ENCODE measurements at regions not wholly inside any gene's neighbourhood (a gene's known extent, or its start where the extent isn't known, plus 50 kb on each side); places are given as distances from the start of the nearest gene placed in this dataset.
A peak's percentile ranks its signal among the peaks of the same experiment; 100 is the strongest.
"Not testable (repeated sequence)": the region's sequence is repeated elsewhere in the genome, so short reads cannot be mapped to it uniquely, and the experiment has no call there.

DNA sequence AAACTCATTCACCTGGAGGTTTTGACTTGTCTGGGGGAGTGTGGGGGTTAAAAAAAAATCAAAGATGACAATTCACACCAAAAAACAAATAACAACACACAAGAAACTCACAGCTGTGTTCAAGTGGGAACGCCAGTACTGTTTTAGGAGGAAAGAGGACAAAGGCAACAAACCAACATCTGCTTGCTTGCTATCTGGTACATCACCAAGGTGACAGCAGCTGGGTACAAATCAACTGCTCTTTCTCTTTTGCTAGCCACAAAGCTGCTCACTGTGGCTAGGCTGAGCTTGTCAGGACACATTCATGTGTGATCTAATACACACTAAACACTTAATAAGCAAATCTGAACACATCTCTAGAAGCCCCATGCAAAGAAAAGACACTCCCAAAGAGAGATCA, 128.0 kb upstream of the RAP1B start:
- peaks cover 23% of the 10 kb centered on the region for H3K36me3 Mint-ChIP-seq
- no peak overlapping the region for H3K4me3 Mint-ChIP-seq
- no peaks in the 10 kb centered on the region for H3K27me3 Mint-ChIP-seq
- DNase-seq = peak; percentile 41
- H3K4me1 Mint-ChIP-seq = peaks cover 55% of the 10 kb centered on the region
- H3K9me3 Mint-ChIP-seq = peaks cover 10% of the 10 kb centered on the region
- CTCF ChIA-PET = interaction anchor here (1.0 kb wide), 1 partner anchor 10 kb away, joined by 3 read pairs; no protein-coding TSS in a partner anchor
- peak overlapping the region; percentile 69 for H3K27ac Mint-ChIP-seq

DNA sequence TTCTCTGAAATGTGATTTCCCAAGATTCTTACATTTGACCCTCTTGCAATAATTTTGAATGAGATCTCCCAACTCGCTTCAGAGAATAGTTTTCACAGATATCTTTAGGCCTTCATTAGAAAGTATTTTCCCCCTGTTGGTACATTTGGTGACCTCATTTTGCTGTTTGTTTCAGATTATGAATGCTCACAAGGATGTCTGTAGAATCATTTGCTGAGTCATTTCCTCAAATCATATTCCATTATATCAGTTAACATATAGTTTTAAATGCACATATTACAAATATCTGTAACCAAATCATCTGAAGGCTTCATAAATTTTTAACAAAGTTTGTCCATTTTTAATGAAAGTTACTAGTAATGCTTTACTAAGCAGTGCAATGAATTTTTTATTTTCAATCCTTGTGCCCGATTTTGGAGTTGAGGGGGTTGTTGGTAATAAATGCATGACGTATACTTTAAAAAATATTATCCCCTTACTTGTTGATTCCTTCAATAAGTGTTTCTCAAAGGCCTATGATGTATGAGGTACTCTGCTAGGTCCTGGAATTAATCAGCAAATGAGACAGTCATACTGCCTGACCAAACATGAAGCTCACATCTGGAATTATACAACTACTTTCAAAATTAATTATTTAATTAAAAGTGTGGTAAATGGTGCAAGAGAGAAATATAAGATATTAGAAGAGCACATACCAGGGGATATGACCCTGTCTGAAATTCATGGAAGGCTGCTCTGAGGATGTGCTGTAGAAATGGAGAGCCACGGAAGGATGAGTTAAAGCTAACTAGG, 126.9 kb upstream of the RAP1B start:
- DNase-seq = no peak
- Mint-ChIP-seq H3K9me3 (peaks cover 10% of the 10 kb centered on the region), H3K4me3 (no peak overlapping the region), H3K27ac (no peak overlapping the region), H3K27me3 (no peaks in the 10 kb centered on the region), H3K36me3 (peaks cover 22% of the 10 kb centered on the region), H3K4me1 (peaks cover 48% of the 10 kb centered on the region)
- CTCF ChIA-PET = no interaction called here

DNA sequence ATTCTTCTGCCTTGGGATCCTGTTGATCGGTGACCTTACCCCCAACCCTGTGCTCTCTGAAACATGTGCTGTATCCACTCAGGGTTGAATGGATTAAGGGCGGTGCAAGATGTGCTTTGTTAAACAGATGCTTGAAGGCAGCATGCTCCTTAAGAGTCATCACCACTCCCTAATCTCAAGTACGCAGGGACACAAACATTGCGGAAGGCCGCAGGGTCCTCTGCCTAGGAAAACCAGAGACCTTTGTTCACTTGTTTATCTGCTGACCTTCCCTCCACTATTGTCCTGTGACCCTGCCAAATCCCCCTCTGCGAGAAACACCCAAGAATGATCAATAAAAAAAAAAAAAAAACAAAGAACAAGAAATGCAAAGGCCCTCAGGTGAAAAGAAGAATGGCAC, 126.1 kb upstream of the RAP1B start:
- H3K4me1 Mint-ChIP-seq = peaks cover 42% of the 10 kb centered on the region
- H3K27ac Mint-ChIP-seq, DNase-seq, H3K9me3 Mint-ChIP-seq, H3K27me3 Mint-ChIP-seq, CTCF ChIA-PET, H3K4me3 Mint-ChIP-seq: not testable (repeated sequence)
- H3K36me3 Mint-ChIP-seq = peaks cover 16% of the 10 kb centered on the region

DNA sequence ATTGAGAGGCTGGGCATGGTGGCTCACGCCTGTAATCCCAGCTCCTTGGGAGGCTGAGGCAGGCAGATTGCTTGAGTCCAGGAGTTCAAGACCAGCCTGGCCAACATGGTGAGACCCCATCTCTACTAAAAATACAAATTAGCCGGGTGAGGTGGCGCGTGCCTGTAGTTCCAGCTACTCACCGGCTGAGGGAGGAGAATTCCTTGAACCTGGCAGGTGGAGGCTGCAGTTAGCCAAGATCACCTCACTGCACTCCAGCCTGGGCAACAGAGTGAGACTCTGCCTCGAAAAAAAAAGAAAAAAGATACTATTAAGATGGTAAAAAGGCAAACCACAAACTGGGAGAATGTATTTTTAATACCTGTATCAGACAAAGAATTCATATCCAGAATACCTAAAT, 124.2 kb upstream of the RAP1B start:
- H3K9me3 Mint-ChIP-seq, DNase-seq, H3K27ac Mint-ChIP-seq, H3K36me3 Mint-ChIP-seq, H3K27me3 Mint-ChIP-seq, H3K4me3 Mint-ChIP-seq: not testable (repeated sequence)
- H3K4me1 Mint-ChIP-seq = peaks cover 38% of the 10 kb centered on the region
- CTCF ChIA-PET = interaction anchor here (0.7 kb wide), 1 partner anchor 24 kb away, joined by 3 read pairs; no protein-coding TSS in a partner anchor

DNA sequence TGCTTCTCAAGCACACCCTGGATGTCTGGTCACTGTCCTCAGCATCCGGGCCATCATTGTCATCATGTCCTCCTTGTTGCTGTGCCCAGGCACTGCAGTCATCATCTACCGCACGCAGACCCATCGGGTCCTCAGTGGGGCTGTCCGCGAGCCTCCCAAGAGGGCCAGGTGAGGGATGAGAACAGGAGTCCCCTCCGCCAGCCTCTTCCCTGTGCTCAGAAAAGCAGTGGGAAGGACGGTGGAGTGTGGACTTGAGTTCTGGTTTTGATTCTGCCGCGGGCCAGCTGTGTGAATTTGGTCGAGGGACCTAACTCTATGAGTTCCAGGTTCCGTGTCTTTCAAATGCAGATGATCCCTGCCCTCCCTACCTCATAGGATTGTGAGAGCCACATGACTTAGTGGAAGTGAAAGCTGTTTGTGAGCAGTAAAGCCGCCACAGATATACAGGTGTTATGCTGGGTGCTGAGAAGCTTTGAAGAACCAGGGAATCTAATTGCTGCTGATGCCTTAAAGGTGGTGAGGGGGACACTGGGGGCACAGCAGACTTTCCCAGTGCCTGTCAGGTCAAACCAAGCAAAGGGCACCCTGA, 122.9 kb upstream of the RAP1B start:
- peaks cover 5% of the 10 kb centered on the region for H3K36me3 Mint-ChIP-seq
- peak overlapping the region; percentile 13 for H3K4me3 Mint-ChIP-seq
- H3K27ac Mint-ChIP-seq = no peak overlapping the region
- CTCF ChIA-PET = no interaction called here
- DNase-seq = no peak
- peaks cover 5% of the 10 kb centered on the region for H3K9me3 Mint-ChIP-seq
- H3K27me3 Mint-ChIP-seq = peaks cover 4% of the 10 kb centered on the region
- H3K4me1 Mint-ChIP-seq = peaks cover 27% of the 10 kb centered on the region

DNA sequence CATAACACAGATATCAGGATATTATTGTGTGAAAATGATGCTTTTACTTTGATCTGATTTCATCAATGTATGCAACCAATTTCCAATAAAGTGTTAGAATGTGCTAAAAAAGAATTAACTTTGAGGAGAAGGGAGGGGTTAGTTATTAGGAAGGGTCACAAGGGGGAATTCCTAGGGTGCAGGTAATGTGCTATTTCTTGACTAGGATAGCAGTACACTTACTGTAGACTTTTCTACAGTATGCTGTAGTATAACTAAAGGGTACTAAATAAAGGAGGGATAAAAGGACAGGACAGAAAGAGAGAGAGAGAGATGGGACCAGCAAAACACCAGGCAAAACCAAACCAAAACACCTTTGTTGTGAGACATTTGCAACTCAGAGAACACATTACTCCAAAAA, 121.4 kb upstream of the RAP1B start:
- peaks cover 4% of the 10 kb centered on the region for H3K9me3 Mint-ChIP-seq
- peaks cover 4% of the 10 kb centered on the region for H3K27me3 Mint-ChIP-seq
- peaks cover 12% of the 10 kb centered on the region for H3K4me1 Mint-ChIP-seq
- no peak overlapping the region for H3K27ac Mint-ChIP-seq
- H3K4me3 Mint-ChIP-seq = no peak overlapping the region
- no peak for DNase-seq
- CTCF ChIA-PET = no interaction called here
- H3K36me3 Mint-ChIP-seq = peaks cover 4% of the 10 kb centered on the region

DNA sequence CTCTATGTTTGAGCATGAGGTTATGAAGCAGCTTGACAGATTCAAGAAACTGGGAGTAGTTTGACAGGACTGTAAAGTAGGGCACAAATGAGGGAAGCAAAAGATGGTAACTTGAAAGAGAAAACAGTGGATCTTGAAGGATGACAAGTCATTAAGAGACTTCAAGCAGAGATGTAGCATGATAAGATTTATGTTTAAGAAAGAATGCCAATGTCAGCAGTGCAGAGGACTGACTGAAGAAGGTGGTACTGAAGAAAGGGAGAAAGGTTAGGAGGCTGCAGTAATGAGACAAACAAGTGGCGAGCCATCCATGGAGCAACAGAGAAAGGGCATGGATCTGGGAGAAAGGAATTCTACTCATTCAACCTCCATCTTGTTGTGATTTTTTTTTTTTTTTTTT, 120.2 kb upstream of the RAP1B start:
- Mint-ChIP-seq H3K27me3 (peaks cover 4% of the 10 kb centered on the region), H3K27ac (no peak overlapping the region), H3K36me3 (peaks cover 4% of the 10 kb centered on the region), H3K4me1 (peaks cover 11% of the 10 kb centered on the region), H3K4me3 (no peak overlapping the region), H3K9me3 (peaks cover 3% of the 10 kb centered on the region)
- CTCF ChIA-PET = interaction anchor here (1.0 kb wide), 1 partner anchor 13 kb away, joined by 4 read pairs; no protein-coding TSS in a partner anchor
- no peak for DNase-seq

DNA sequence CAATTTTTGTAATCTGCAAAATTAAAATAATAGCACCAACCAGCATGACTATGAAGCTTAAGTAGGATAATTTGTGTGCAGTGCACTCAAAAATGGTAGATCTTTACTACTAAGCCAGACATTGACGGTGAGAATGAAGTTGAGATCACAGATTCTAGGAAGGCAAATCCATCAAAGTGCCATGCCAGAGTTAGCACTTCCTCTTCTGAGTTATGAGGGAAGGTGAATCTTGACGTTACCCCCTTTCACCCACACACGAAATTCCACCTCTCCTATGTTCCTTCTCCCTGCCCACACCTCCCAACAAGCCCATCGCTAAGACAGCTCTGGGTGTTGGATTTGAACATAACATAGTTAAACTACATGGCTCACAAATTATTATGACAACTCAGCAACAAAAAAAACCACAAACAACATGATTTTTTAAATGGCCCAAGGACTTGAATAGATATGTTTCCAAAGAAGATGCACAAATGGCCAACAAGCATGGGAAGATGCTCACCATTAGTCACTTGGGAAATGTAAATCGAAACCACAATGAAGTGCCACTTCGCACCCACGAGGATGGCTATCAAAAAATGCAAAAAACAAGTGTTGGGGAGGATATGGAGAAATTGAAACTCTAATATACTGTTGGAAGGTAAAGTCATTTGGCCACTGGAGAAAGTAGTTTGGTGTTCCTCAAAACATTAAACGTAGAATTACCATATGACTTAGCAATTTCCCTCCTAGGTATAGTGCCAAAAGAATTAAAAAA, 119.3 kb upstream of the RAP1B start:
- Mint-ChIP-seq H3K27me3 (peaks cover 4% of the 10 kb centered on the region), H3K4me3 (no peak overlapping the region), H3K36me3 (peaks cover 4% of the 10 kb centered on the region), H3K9me3 (peaks cover 3% of the 10 kb centered on the region), H3K27ac (no peak overlapping the region), H3K4me1 (peaks cover 11% of the 10 kb centered on the region)
- CTCF ChIA-PET = no interaction called here
- no peak for DNase-seq

DNA sequence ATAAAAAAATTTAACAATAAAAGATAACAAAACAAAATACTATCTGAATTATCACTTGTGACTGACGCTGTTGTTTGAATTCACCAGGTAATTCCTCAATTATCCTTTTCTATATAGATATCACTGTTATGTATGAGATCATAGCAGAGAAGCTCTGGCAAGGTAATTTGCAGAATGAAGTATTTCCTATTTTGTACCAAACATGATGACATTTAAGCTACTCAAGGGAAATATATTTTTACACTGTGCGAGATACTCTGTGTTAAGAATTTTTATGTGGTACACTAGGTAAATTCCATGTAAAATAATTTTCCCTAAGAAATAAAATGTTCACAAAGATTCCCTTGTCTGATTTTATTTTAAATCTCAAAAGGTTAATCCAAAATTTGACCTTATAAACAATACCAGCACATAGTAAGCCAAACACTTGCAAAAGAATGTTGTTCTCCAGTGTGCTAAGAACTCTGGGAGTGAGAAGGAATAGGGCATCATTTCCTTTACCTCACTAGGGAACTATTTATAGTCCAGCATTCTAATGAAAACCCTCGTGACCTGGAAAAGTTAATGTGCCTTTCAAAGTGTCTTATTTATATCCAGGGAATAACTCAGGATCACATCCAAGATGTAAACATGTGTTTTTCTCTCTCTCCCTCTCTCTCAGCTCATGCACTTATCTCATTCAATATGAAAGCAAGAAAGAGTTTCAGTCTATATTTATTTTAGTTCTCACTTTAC, 115.2 kb upstream of the RAP1B start:
- Mint-ChIP-seq H3K9me3 (peaks cover 4% of the 10 kb centered on the region), H3K4me1 (peaks cover 17% of the 10 kb centered on the region), H3K27me3 (peaks cover 7% of the 10 kb centered on the region), H3K4me3 (no peak overlapping the region), H3K27ac (no peak overlapping the region), H3K36me3 (peaks cover 6% of the 10 kb centered on the region)
- DNase-seq = no peak
- CTCF ChIA-PET = interaction anchor here (1.1 kb wide), 1 partner anchor 14 kb away, joined by 3 read pairs; no protein-coding TSS in a partner anchor

DNA sequence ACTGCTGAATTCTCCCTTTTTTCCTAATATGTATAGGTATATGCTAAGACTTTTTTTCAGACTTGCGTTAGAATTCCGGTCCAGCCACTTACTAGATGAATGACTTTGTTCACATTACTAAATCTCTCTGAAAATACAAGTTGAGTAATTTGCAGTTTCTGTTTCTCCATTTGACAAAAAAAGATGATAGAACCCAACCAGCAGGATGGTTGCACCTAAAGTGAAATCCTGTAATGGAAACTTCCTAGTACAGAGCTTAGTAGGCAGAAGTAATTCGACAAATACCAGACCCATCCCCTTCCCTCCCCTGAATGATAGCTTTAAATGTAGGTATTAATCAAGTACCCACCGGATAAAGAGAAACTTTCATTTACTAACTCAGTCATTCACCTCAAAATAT, 113.6 kb upstream of the RAP1B start:
- H3K27me3 Mint-ChIP-seq = peaks cover 9% of the 10 kb centered on the region
- CTCF ChIA-PET = interaction anchor here (1.1 kb wide), 1 partner anchor 11 kb away, joined by 3 read pairs; no protein-coding TSS in a partner anchor
- peaks cover 3% of the 10 kb centered on the region for H3K9me3 Mint-ChIP-seq
- H3K27ac Mint-ChIP-seq = no peak overlapping the region
- H3K4me1 Mint-ChIP-seq = peaks cover 10% of the 10 kb centered on the region
- H3K4me3 Mint-ChIP-seq = no peak overlapping the region
- no peak for DNase-seq
- H3K36me3 Mint-ChIP-seq = peaks cover 5% of the 10 kb centered on the region

DNA sequence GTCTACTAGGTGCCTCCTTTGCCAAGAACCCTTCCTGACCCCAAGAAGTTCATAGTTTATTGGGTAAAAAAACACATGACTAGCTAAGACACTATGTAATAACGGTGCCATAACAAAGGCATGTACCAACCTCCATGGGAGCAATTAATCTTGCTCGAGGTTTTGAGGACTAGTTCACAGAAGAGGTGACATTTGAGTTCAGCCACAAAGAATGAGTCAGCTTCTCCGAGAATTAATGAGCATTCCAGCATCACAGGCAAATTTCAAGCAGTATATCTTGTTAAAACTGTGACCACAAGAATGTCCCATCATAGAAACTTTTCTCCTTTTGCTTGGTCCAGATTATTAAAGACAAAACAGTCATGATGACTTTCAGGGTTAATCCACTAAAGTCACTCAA, 113.0 kb upstream of the RAP1B start:
- peaks cover 9% of the 10 kb centered on the region for H3K27me3 Mint-ChIP-seq
- peaks cover 10% of the 10 kb centered on the region for H3K4me1 Mint-ChIP-seq
- CTCF ChIA-PET = interaction anchor here (1.1 kb wide), 2 partner anchors 12 to 17 kb away, joined by 3 read pairs; no protein-coding TSS in a partner anchor
- H3K4me3 Mint-ChIP-seq = no peak overlapping the region
- peak overlapping the region; percentile 15 for H3K27ac Mint-ChIP-seq
- peaks cover 3% of the 10 kb centered on the region for H3K9me3 Mint-ChIP-seq
- H3K36me3 Mint-ChIP-seq = peaks cover 5% of the 10 kb centered on the region
- no peak for DNase-seq

DNA sequence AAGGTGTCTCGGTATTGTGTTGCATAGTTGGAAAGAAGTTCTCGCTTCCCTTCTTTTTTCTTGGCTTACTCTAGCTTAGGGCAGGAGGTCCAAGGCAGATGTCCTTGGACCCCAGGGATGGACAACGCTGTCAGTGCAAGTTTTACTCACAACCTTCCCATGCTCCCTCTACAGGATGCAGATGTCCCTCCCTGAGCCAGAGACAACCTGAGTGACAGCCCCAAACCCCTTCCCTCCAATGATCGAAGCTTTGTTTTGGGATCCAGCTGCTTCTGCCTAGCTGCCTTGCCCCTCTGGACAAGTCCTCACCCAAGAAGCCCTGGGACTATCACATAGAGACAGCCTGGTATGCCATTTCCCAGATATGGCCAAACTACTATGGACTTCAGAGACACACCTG, 112.0 kb upstream of the RAP1B start:
- peaks cover 3% of the 10 kb centered on the region for H3K9me3 Mint-ChIP-seq
- CTCF ChIA-PET = interaction anchor here (1.1 kb wide), 1 partner anchor 16 kb away, joined by 3 read pairs; no protein-coding TSS in a partner anchor
- no peak for DNase-seq
- peaks cover 9% of the 10 kb centered on the region for H3K27me3 Mint-ChIP-seq
- H3K27ac Mint-ChIP-seq = no peak overlapping the region
- H3K4me1 Mint-ChIP-seq = peaks cover 10% of the 10 kb centered on the region
- peaks cover 5% of the 10 kb centered on the region for H3K36me3 Mint-ChIP-seq
- H3K4me3 Mint-ChIP-seq = no peak overlapping the region

DNA sequence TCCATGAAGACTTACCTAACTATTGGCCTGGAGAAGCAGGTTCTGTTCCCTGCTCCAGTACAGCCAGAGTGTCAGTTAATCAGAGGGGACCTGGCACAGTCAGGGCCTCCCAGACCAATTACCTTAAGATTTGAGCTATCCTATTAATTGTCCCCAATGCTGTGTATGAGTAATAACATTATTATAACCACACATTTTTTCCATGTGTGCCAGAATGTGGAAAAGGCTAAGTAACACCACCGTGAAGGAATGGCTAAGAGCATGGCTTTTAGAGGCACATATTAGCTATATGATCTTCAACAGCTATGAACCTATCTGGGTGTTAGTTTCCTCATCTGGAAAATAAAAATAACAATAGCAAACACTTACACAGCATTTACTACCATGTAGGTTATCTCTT, 111.1 kb upstream of the RAP1B start:
- CTCF ChIA-PET = interaction anchor here (1.3 kb wide), 1 partner anchor 10 kb away, joined by 5 read pairs; no protein-coding TSS in a partner anchor
- Mint-ChIP-seq H3K27ac (no peak overlapping the region), H3K27me3 (peaks cover 9% of the 10 kb centered on the region), H3K9me3 (peaks cover 3% of the 10 kb centered on the region), H3K4me3 (no peak overlapping the region), H3K4me1 (peaks cover 10% of the 10 kb centered on the region), H3K36me3 (peaks cover 5% of the 10 kb centered on the region)
- no peak for DNase-seq

DNA sequence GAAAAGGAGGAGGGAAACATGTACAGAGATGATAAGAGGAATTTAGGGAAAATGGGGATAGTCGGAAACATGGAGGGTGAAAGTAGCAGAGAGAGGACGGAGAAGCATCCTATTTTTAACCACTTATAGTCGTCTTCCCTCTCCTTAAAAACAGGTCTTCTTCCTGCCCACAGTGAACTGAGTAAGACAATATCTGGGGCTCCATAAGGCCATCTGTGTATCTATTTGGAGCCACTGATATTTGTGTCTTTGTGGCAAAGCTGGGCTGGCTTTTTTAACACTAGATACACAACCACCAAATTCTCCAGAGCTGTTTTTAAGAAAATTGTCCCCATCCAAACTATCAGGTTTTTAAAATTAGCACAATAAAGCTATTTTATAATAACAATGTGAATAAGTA, 109.5 kb upstream of the RAP1B start:
- peaks cover 3% of the 10 kb centered on the region for H3K9me3 Mint-ChIP-seq
- peaks cover 9% of the 10 kb centered on the region for H3K27me3 Mint-ChIP-seq
- no peak for DNase-seq
- peaks cover 10% of the 10 kb centered on the region for H3K4me1 Mint-ChIP-seq
- CTCF ChIA-PET = no interaction called here
- no peak overlapping the region for H3K4me3 Mint-ChIP-seq
- H3K36me3 Mint-ChIP-seq = peaks cover 5% of the 10 kb centered on the region
- no peak overlapping the region for H3K27ac Mint-ChIP-seq
